ENCODE measurements at regions not wholly inside any gene's neighbourhood (a gene's known extent, or its start where the extent isn't known, plus 50 kb on each side); places are given as distances from the start of the nearest gene placed in this dataset.

DNA sequence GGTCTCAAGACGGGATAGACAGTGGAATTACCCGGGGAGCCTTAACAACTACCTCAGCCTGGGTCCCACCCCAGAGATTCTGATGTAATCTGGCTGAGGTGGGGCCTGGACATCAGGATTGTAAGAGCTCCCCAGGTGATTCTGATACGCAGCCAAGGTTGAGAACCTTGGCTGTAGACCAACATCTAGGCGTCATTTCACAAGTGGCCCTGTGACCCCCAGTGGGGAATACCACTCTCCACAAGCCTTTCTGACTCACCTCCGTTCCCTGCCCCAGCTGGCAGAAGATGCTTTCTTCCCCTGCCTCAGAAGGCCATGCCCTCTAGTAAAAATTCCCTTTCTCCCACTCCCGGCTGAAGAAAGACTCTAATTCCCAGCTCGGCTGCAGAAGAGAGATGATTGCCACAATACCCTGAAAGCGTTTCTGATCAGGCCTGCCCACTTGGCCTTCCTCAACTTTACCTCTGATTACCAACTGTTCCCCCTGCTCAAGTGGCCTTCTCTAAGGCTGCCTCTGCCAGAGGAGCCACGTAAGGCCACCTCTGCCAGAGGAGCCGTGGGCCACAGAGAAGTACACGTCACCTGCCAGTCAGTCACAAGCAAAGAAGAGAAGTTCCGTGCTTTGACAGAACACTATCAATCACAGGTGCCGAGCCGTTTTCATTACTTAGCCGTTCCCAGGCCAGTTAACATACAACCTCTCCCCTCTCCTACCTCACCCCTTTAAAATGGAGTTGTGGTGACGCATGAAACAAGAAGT is 116.8 kb upstream of the PKDCC start:
- DNase-seq (ENCODE audit: insufficient read length, low spot score), result no peak
- TF ChIP-seq, protein P1, sequence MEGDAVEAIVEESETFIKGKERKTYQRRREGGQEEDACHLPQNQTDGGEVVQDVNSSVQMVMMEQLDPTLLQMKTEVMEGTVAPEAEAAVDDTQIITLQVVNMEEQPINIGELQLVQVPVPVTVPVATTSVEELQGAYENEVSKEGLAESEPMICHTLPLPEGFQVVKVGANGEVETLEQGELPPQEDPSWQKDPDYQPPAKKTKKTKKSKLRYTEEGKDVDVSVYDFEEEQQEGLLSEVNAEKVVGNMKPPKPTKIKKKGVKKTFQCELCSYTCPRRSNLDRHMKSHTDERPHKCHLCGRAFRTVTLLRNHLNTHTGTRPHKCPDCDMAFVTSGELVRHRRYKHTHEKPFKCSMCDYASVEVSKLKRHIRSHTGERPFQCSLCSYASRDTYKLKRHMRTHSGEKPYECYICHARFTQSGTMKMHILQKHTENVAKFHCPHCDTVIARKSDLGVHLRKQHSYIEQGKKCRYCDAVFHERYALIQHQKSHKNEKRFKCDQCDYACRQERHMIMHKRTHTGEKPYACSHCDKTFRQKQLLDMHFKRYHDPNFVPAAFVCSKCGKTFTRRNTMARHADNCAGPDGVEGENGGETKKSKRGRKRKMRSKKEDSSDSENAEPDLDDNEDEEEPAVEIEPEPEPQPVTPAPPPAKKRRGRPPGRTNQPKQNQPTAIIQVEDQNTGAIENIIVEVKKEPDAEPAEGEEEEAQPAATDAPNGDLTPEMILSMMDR (IDR thresholded peaks at IDR 0.05; ENCODE audit: insufficient read depth, missing control alignments), result no peak
- FAIRE-seq, result no peak

DNA sequence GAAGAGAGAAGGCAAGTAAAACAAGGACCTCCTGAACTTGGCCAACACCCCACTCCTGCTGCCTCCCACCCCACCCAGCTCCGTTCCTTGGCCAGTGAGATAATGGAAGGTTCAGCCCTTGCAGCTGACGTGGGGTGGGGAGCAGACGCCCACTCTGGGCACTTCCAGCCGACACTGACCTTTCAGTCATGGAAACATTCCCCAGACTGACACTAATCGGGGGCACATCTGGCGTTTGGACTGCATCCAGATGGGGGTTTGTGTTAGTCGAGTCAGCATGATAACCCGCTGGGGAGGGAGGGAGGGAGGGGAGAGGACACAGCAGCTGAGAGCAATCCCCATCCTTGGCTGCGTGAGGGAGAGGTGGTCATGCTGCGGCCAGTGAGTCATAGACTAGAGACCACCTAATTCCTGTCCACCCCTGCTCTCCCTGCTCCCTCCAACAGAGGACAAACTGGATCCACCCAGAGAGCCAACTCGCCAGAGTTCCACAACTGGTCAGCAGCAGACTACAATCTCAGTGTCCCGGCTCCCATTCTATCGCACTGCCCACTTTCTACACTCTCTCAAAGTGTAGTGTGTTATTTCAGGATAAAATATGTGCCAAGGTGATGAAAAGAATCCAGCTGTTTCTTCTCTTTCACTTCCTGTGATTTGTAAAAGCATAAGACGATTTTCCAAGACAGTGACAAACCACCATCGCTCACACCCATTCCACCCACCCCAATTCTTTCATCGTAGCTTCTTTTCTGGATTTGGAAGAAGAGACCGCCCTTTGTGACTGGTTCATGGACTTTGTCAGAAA is 115.4 kb upstream of the PKDCC start:
- no peak for FAIRE-seq

DNA sequence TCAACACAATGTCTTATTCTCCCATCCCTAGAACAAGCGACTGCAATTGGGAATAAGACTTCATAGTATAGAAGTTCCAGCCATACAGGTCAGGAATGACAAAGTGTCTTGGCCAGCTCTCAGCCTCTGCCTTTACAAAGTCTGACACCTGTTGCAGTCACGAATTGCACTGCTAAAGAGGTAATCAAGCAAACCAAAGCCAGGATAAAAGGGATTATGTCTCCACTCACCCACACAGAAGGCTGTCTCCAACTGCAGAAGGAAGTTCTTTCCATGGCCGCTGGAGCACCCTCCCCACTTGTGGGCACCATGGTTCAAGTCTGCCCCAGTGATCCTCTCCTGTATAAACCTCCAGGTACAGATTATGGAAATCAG is 114.8 kb upstream of the PKDCC start:
- TF ChIP-seq, protein P1 (IDR thresholded peaks at IDR 0.05; ENCODE audit: insufficient read depth, missing control alignments), result no peak
- FAIRE-seq (no peak), DNase-seq (ENCODE audit: insufficient read length, low spot score) (no peak)

More for the DNA sequence above, 115.4 kb upstream of the PKDCC start:
- TF ChIP-seq, protein P1 (IDR thresholded peaks at IDR 0.05; ENCODE audit: insufficient read depth, missing control alignments), result no peak
- DNase-seq (ENCODE audit: insufficient read length, low spot score), result no peak

DNA sequence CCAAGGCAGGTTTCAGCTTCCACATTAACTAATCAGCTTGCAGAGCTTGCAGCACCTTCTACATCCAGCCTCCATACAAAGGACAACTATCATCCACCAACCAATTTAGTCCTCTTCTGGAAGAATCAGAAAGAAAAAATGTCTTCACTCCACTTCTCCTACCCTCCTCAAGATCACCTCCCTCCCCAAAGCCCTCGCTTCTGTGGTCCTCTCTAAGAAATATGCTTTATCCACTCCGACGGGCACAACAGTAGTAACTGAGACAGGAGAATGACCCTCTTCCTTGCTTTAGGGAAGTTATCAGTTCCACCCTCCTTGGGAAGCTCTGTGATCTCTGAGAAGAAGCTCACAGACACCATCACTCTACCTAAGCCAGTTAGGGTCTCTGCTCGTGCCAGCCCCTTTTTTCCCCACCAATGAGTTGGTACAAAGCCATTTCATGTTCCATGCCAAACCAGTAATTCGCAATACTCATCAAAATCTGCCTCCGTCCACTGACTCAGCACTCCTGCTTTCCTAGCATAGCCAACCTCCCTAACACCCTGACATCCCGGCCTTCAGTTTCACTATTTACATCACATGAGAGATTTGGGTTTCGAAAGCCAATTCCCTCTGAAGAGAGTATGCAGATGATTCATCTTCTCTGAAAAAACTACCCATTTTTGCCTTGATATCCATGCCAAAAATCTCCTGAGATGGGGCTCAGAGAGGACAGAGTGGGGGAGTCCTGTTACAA is 114.1 kb upstream of the PKDCC start:
- no peak for DNase-seq (ENCODE audit: insufficient read length, low spot score)
- no peak for FAIRE-seq
- TF ChIP-seq, protein P1 (IDR thresholded peaks at IDR 0.05; ENCODE audit: insufficient read depth, missing control alignments), result no peak

DNA sequence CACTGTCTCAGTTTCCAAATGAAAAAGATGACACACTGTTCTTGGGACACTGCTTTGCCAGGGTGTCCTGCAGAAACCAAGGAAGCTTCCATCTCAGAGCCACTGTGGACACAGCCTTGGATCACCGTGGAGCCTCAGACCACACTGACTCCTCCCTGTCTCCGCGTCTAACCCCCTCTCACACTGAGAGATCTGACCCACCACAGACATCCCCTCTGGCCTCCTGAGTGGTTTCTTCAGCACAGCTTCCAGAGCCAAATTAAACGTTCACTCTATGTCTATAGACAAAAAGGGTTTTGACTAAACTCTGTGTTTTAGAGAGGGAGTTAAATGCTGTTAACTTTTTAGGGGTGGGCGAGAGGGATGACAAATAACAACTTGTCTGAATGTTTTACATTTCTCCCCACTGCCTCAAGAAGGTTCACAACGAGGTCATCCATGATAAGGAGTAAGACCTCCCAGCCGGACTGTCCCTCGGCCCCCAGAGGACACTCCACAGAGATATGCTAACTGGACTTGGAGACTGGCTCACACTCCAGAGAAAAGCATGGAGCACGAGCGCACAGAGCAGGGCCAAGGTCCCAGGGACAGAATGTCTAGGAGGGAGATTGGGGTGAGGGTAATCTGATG is 113.4 kb upstream of the PKDCC start:
- TF ChIP-seq, protein P1 (IDR thresholded peaks at IDR 0.05; ENCODE audit: insufficient read depth, missing control alignments), result no peak
- FAIRE-seq (no peak), DNase-seq (ENCODE audit: insufficient read length, low spot score) (no peak)

DNA sequence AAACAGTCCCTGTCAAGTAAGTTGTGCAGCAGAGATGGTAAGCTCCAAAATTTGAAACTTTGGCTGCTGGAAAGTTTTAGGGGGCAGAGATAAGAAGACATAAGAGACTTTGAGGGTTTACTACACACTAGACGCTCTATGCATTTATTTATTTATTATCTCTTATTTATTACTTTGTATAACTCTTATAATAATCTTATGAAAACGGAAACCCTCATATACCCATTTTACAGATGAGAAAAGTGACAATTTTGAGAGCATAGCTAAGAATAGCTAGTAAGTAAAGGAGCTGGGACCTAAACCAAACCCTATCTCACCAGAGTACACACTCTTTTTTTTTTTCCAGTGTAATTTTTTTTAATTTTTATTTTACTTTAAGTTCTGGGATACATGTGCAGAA is 112.8 kb upstream of the PKDCC start:
- FAIRE-seq (no peak), DNase-seq (ENCODE audit: insufficient read length, low spot score) (no peak)
- TF ChIP-seq, protein P1 (IDR thresholded peaks at IDR 0.05; ENCODE audit: insufficient read depth, missing control alignments), result no peak

Measured in D721Med (cell line).